ENCODE measurements at regions not wholly inside any gene's neighbourhood (a gene's known extent, or its start where the extent isn't known, plus 50 kb on each side); places are given as distances from the start of the nearest gene placed in this dataset.

- Histone ChIP-seq H3K27me3 (ENCODE audit: control insufficient read depth, insufficient read depth, low read length, poor library complexity, severe bottlenecking) (no peaks in the 10 kb centered on the region), H3K4me1 (ENCODE audit: control insufficient read depth, insufficient read depth, low read length) (no peaks in the 10 kb centered on the region), H3K9ac (ENCODE audit: extremely low read depth, low read length, poor library complexity, severe bottlenecking) (no peak overlapping the region), H3K36me3 (ENCODE audit: control insufficient read depth, insufficient read depth, low read length) (no peaks in the 10 kb centered on the region), H3K9me3 (ENCODE audit: control insufficient read depth, low read length) (no peaks in the 10 kb centered on the region), H3K27ac (ENCODE audit: low read depth, low read length) (no peak overlapping the region), H3K4me3 (ENCODE audit: low read length) (no peak overlapping the region)
- Mint-ChIP-seq H3K27ac (no peak overlapping the region), H3K4me1 (peaks cover 8% of the 10 kb centered on the region), H3K4me3 (no peak overlapping the region), H3K36me3 (ENCODE audit: low read depth) (no peaks in the 10 kb centered on the region), H3K9me3 (peaks cover 7% of the 10 kb centered on the region), H3K27me3 (ENCODE audit: insufficient read depth) (no peaks in the 10 kb centered on the region)
- DNase-seq, result no peak
- TF ChIP-seq CTCF (conservative IDR thresholded peaks at IDR 0.05), result no peak
- WGBS, 2 experiments (ENCODE audit: insufficient coverage in 1 of 2, insufficient read length in 1 of 2), result 94% methylated on average over 5 of the region's 5 CpGs; no CpG with 5 or more reads in 1 of the 2 experiments
Observed at GRCh38 chrX:22430701-22431100, 158.0 kb downstream of the CBLL2 start.

- H3K27ac ChIP-seq (ENCODE audit: low read depth, low read length), result no peak overlapping the region
- Mint-ChIP-seq H3K4me1 (peaks cover 8% of the 10 kb centered on the region), H3K9me3 (peaks cover 7% of the 10 kb centered on the region), H3K4me3 (no peak overlapping the region), H3K27me3 (ENCODE audit: insufficient read depth) (no peaks in the 10 kb centered on the region), H3K36me3 (ENCODE audit: low read depth) (no peaks in the 10 kb centered on the region), H3K27ac (peak overlapping the region; percentile 31)
- H3K27me3 ChIP-seq (ENCODE audit: control insufficient read depth, insufficient read depth, low read length, poor library complexity, severe bottlenecking), result no peaks in the 10 kb centered on the region
- no peak overlapping the region for H3K4me3 ChIP-seq (ENCODE audit: low read length)
- WGBS, 2 experiments (ENCODE audit: insufficient coverage in 1 of 2, insufficient read length in 1 of 2), result 89% methylated on average over 12 of the region's 12 CpGs; no CpG with 5 or more reads in 1 of the 2 experiments
- TF ChIP-seq CTCF (conservative IDR thresholded peaks at IDR 0.05), result no peak
- no peaks in the 10 kb centered on the region for H3K9me3 ChIP-seq (ENCODE audit: control insufficient read depth, low read length)
- no peaks in the 10 kb centered on the region for H3K36me3 ChIP-seq (ENCODE audit: control insufficient read depth, insufficient read depth, low read length)
- no peaks in the 10 kb centered on the region for H3K4me1 ChIP-seq (ENCODE audit: control insufficient read depth, insufficient read depth, low read length)
- no peak overlapping the region for H3K9ac ChIP-seq (ENCODE audit: extremely low read depth, low read length, poor library complexity, severe bottlenecking)
- no peak for DNase-seq
Observed at GRCh38 chrX:22433292-22434070, 160.8 kb downstream of the CBLL2 start.

GRCh38 chrX:22445880-22446279 is 173.2 kb downstream of the CBLL2 start:
- Histone ChIP-seq H3K9me3 (ENCODE audit: control insufficient read depth, low read length) (no peaks in the 10 kb centered on the region), H3K27me3 (ENCODE audit: control insufficient read depth, insufficient read depth, low read length, poor library complexity, severe bottlenecking) (no peaks in the 10 kb centered on the region), H3K4me1 (ENCODE audit: control insufficient read depth, insufficient read depth, low read length) (no peaks in the 10 kb centered on the region), H3K27ac (ENCODE audit: low read depth, low read length) (no peak overlapping the region), H3K36me3 (ENCODE audit: control insufficient read depth, insufficient read depth, low read length) (no peaks in the 10 kb centered on the region), H3K9ac (ENCODE audit: extremely low read depth, low read length, poor library complexity, severe bottlenecking) (no peak overlapping the region), H3K4me3 (ENCODE audit: low read length) (no peak overlapping the region)
- no peak overlapping the region for H3K27ac Mint-ChIP-seq
- peaks cover 25% of the 10 kb centered on the region for H3K9me3 Mint-ChIP-seq
- no peak overlapping the region for H3K4me3 Mint-ChIP-seq
- DNase-seq, result peak; percentile 57
- no peaks in the 10 kb centered on the region for H3K27me3 Mint-ChIP-seq (ENCODE audit: insufficient read depth)
- H3K4me1 Mint-ChIP-seq, result peaks cover 16% of the 10 kb centered on the region
- no peak for TF ChIP-seq CTCF (conservative IDR thresholded peaks at IDR 0.05)
- no CpG with 5 or more reads among the region's 1 CpG for WGBS, 2 experiments (ENCODE audit: insufficient coverage in 1 of 2, insufficient read length in 1 of 2)
- peaks cover 6% of the 10 kb centered on the region for H3K36me3 Mint-ChIP-seq (ENCODE audit: low read depth)
